ENCODE measurements at regions not wholly inside any gene's neighbourhood (a gene's known extent, or its start where the extent isn't known, plus 50 kb on each side); places are given as distances from the start of the nearest gene placed in this dataset.
A peak's percentile ranks its signal among the peaks of the same experiment; 100 is the strongest.
"Not testable (repeated sequence)": the region's sequence is repeated elsewhere in the genome, so short reads cannot be mapped to it uniquely, and the experiment has no call there.

- no peak for TF ChIP-seq CTCF (conservative IDR thresholded peaks at IDR 0.05 in 1 of 2, IDR thresholded peaks at IDR 0.05 in 1 of 2; ENCODE audit: low read depth in 1 of 2, low read length in 2 of 2)
- TF ChIP-seq EZH2 (IDR thresholded peaks at IDR 0.05; ENCODE audit: low read length, missing control alignments), result no peak
Observed at GRCh38 chr18:60066219-60066975, 166.6 kb downstream of the PMAIP1 start.

DNA sequence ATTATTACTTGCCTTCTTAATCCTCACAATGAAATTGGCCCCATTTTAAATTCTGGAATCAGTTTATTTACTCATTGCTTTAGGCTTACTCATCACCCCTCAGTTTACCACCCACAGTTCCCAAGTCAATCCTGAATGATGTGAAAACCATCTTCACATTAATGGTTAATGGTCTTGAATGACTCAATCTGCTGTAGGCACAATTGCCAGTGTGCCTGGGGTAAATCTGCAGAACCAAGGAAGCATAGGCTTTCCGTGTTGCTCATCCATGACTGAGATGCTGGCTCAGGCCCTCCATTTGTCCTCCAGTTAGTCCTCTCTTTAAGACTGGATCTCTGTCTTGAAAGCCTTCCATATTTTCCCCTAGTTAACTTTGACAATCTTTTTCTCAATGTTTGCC, 164.5 kb downstream of the PMAIP1 start:
- H3K9me3 ChIP-seq (ENCODE audit: control insufficient read depth, insufficient read depth, low read depth, low read length), result no peaks in the 10 kb centered on the region
- no peak overlapping the region for H3K4me3 ChIP-seq (replicated peaks in 1 of 4; ENCODE audit: control extremely low read depth in 1 of 4, insufficient read depth in 1 of 4, low read depth in 3 of 4, low read length in 4 of 4)
- TF ChIP-seq CTCF (conservative IDR thresholded peaks at IDR 0.05 in 1 of 2, IDR thresholded peaks at IDR 0.05 in 1 of 2; ENCODE audit: low read depth in 1 of 2, low read length in 2 of 2), result no peak
- no peak for TF ChIP-seq EZH2 (IDR thresholded peaks at IDR 0.05; ENCODE audit: low read length, missing control alignments)
- DNase-seq (ENCODE audit: low read depth in 2 of 2), result peak in 1 of 2 donors; percentile 31
- H3K4me1 ChIP-seq (ENCODE audit: control insufficient read depth, extremely low read depth, insufficient read depth, low read length), result no peaks in the 10 kb centered on the region
- no peaks in the 10 kb centered on the region for H3K36me3 ChIP-seq (ENCODE audit: control insufficient read depth, insufficient read depth, low read length)
- no peak overlapping the region for H3K4me2 ChIP-seq (ENCODE audit: extremely low read depth, insufficient read depth, low read length)
- no peak overlapping the region for H2AFZ ChIP-seq (ENCODE audit: low read length)
- no peak overlapping the region for H3K27ac ChIP-seq (ENCODE audit: insufficient read depth, low read length)
- H3K79me2 ChIP-seq (ENCODE audit: control insufficient read depth, insufficient read depth, low read length), result no peaks in the 10 kb centered on the region
- H4K20me1 ChIP-seq (ENCODE audit: control insufficient read depth, extremely low read depth, insufficient read depth, low read length), result no peaks in the 10 kb centered on the region
- no peak overlapping the region for H3K9ac ChIP-seq (ENCODE audit: insufficient read depth, low read length)
- H3K27me3 ChIP-seq (ENCODE audit: control insufficient read depth, insufficient read depth, low read length), result no peaks in the 10 kb centered on the region

More at GRCh38 chr18:60066219-60066975, 166.6 kb downstream of the PMAIP1 start:
- H4K20me1 ChIP-seq (ENCODE audit: control insufficient read depth, extremely low read depth, insufficient read depth, low read length), result no peaks in the 10 kb centered on the region
- H3K9me3 ChIP-seq (ENCODE audit: control insufficient read depth, insufficient read depth, low read depth, low read length), result no peaks in the 10 kb centered on the region
- H3K4me3 ChIP-seq (replicated peaks in 1 of 4; ENCODE audit: control extremely low read depth in 1 of 4, insufficient read depth in 1 of 4, low read depth in 3 of 4, low read length in 4 of 4), result no peak overlapping the region
- peak in 1 of 2 donors; percentile 32 for DNase-seq (ENCODE audit: low read depth in 2 of 2)
- H3K4me2 ChIP-seq (ENCODE audit: extremely low read depth, insufficient read depth, low read length), result no peak overlapping the region
- no peak overlapping the region for H2AFZ ChIP-seq (ENCODE audit: low read length)
- no peaks in the 10 kb centered on the region for H3K4me1 ChIP-seq (ENCODE audit: control insufficient read depth, extremely low read depth, insufficient read depth, low read length)
- H3K27ac ChIP-seq (ENCODE audit: insufficient read depth, low read length), result no peak overlapping the region
- no peak overlapping the region for H3K9ac ChIP-seq (ENCODE audit: insufficient read depth, low read length)
- H3K36me3 ChIP-seq (ENCODE audit: control insufficient read depth, insufficient read depth, low read length), result no peaks in the 10 kb centered on the region
- no peaks in the 10 kb centered on the region for H3K79me2 ChIP-seq (ENCODE audit: control insufficient read depth, insufficient read depth, low read length)
- H3K27me3 ChIP-seq (ENCODE audit: control insufficient read depth, insufficient read depth, low read length), result no peaks in the 10 kb centered on the region

DNA sequence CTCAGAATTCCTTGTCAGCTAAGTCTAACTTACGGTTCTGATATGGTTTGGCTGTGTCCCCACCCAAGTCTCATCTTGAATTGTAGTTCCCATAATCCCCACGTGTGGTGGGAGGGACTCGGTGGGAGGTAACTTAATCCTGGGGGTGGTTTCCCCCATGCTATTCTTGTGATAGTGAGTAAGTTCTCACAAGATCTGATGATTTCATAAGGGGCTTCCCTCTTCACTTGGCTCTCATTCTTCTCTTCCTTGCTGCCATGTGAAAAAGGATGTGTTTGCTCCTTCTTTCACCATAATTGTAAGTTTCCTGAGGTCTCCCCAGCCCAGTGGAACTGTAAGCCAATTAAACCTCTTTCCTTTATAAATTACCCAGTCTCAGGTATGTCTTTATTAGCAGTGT, 163.0 kb downstream of the PMAIP1 start:
- H3K4me3 ChIP-seq (replicated peaks in 1 of 4; ENCODE audit: control extremely low read depth in 1 of 4, insufficient read depth in 1 of 4, low read depth in 3 of 4, low read length in 4 of 4), result not testable (repeated sequence)

More for the DNA sequence above, 163.0 kb downstream of the PMAIP1 start:
- H3K9ac ChIP-seq (ENCODE audit: insufficient read depth, low read length); H2AFZ ChIP-seq (ENCODE audit: low read length); H3K9me3 ChIP-seq (ENCODE audit: control insufficient read depth, insufficient read depth, low read depth, low read length); H3K4me2 ChIP-seq (ENCODE audit: extremely low read depth, insufficient read depth, low read length); H3K27me3 ChIP-seq (ENCODE audit: control insufficient read depth, insufficient read depth, low read length); H3K36me3 ChIP-seq (ENCODE audit: control insufficient read depth, insufficient read depth, low read length); H3K4me1 ChIP-seq (ENCODE audit: control insufficient read depth, extremely low read depth, insufficient read depth, low read length); H3K79me2 ChIP-seq (ENCODE audit: control insufficient read depth, insufficient read depth, low read length); H3K27ac ChIP-seq (ENCODE audit: insufficient read depth, low read length); H4K20me1 ChIP-seq (ENCODE audit: control insufficient read depth, extremely low read depth, insufficient read depth, low read length); DNase-seq (ENCODE audit: low read depth in 2 of 2): not testable (repeated sequence)
